ENCODE measurements at regions not wholly inside any gene's neighbourhood (a gene's known extent, or its start where the extent isn't known, plus 50 kb on each side); places are given as distances from the start of the nearest gene placed in this dataset.

GRCh38 chr14:87001333-87001732 lies 991.6 kb downstream of the GALC start:
- no peak for DNase-seq (ENCODE audit: low read depth, low spot score)

GRCh38 chr14:87000081-87000480 lies 992.9 kb downstream of the GALC start:
- no peak for DNase-seq (ENCODE audit: low read depth, low spot score)

DNA sequence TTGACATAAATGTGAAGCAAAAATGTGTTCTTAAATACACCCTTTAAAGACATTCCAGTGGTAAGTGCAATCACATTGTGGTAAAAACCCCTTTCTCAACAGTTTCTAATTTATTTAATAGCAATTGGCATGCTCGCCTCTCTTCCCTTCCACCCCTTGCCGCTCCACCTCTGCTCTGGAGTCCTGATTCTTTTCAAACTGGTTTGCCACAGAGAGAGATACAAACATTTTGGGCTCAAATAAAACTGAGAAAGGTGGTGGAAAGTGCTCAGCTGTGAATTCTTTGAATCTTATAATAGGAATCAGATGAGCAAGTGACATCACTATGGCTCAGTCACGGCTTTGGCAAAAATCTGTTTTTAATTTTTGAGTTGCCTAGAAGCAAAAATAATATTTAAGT lies 993.9 kb downstream of the GALC start:
- DNase-seq (ENCODE audit: low read depth, low spot score) = no peak

DNA sequence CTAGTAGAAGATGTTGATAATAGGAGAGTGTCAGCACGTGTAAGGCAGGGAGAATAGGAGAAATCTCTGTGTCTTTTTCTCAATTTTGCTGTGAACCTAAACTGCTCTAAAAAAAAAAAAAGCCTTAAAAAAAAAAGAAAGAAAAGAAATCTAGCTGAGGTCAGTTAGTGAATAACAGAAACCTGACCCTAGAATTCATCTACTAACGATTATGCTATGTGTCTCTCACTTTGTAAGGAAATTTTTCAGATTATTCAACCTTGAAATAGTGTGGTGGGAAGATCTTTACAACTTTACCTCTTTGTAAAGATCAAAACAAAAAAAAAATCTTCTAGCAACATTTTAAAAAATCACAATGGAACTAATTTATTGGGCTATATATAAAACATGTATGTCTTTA lies 995.7 kb downstream of the GALC start:
- DNase-seq (ENCODE audit: low read depth, low spot score) = no peak

DNA sequence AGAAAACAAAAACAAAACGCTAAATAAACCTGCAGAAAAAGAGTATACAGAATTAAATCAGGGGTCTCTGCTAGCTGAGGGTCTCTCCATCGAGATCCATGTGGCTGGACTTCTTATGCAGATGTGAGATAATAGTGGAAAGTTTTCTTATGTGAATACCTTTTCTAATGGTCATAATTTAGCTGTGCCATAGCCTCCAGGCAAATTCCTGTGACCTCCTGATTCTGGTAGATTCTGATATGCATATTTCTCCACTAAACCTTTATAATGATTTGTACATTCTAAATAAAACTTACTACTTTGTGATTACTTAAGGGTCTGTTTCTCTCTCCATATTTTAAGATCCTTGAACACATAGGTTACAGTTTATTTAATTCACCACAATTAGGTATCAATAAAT lies 1002.6 kb downstream of the GALC start:
- DNase-seq (ENCODE audit: low read depth, low spot score) = no peak

DNA sequence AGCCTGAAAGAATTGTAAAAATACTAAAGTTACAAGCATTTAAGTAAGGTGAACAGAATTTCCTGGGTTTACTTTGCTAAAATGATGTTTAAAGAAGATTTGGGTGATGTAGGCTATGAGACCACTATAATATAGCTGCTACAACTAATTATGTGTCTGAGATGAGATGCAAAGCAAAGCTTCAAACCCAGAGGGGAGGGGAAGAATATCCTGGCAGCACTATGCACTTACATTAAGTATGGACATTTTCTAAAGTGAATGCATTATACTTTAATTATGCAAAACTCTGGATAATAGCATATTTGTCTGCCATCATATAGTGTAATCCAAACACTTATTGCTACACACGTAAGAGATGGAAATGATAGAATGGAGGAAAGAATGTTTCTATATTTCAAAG lies 1003.7 kb downstream of the GALC start:
- no peak for DNase-seq (ENCODE audit: low read depth, low spot score)

- no peak for DNase-seq (ENCODE audit: low read depth, low spot score)
Measured at GRCh38 chr14:86987966-86988365, 1005.0 kb downstream of the GALC start.

DNA sequence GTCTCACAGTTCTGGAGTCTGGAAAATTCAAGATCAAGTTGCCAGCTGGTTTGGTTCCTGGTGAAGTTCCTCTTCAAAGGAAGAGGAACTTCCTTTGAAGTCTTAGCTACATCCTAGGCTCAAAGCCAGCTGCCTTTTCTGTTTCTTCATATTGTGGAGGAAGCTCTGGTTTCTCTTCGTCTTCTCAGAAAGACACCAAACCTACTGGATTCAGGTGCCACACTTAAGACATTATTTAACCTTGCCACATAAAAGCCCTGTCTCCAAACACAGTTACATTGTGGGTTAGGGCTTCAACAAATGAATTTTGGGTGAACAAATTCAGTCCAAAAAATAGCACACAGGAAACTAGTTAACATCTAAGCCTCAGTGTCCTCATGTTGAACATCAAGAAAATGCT lies 1019.8 kb downstream of the GALC start:
- no peak for DNase-seq (ENCODE audit: low read depth, low spot score)

DNA sequence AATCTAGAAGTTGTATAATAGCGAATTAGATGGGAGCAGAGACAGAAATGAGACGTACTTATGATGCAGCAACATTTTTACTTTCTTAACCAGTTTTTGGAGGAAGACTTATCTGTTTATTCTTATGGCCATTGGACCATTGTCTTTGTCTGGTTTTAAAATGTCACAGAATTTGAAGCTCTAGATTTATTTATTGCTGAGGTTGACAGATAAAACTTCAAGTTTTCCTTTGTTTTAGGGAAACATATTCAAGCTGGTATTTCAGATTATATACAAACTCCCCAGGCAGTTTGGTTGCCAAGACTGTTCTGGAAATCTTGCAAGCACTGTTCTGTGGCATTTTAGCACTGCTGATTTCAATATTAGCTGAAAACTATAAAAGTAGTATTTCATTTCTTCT lies 1021.7 kb downstream of the GALC start:
- no peak for DNase-seq (ENCODE audit: low read depth, low spot score)

DNA sequence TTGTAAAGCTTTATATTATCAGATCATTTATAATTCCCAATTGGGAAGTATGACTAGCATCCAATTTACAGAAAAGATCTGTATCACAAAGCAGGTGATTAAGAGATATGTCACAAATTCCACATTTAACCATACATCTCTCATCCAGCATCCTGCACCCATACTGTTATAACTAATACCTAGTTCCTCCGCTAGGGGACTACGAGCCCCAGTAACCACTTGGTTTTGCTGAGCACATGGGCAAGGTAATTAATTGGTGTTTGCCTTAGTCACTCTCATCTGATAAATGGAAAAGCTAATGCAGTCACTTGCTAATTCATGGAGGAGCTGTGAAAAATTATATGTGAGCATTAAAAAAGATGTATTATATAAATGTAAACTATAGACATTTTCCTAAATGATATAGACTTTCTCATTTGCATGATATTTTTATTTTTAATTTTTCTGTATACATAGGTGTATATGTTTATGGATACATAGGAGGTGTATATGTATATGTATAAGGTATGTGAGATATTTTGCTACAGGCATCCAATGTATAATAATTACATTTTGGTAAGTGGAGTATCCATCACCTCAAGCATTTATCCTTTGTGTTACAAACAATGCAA lies 1031.8 kb downstream of the GALC start:
- DNase-seq (ENCODE audit: low read depth, low spot score) = peak; percentile 2

- no peak for DNase-seq (ENCODE audit: low read depth, low spot score)
Measured at GRCh38 chr14:86955771-86956354, 1037.1 kb downstream of the GALC start.

DNA sequence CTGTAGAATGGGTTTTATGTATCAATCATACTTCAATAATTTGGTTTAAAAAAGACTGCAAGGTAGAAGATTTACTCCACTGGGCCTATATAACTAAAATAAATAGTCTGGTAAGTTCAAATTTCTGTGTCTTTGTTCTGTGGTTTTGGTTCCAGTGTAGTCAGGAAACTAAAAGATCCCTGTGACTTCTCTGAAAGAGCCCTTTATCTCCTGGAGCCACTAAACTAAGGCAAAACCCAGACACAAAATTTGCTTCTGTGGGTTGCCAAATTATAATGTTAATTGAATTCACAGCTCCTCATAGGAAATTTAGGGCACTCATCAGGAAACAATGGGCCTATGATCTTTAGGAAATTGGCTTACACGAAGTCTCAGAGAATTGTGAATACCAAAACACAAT lies 1038.4 kb downstream of the GALC start:
- no peak for DNase-seq (ENCODE audit: low read depth, low spot score)

- DNase-seq (ENCODE audit: low read depth, low spot score) = no peak
Measured at GRCh38 chr14:86946446-86946845, 1046.5 kb downstream of the GALC start.

- DNase-seq (ENCODE audit: low read depth, low spot score) = no peak
Measured at GRCh38 chr14:86944434-86944833, 1048.5 kb downstream of the GALC start.

DNA sequence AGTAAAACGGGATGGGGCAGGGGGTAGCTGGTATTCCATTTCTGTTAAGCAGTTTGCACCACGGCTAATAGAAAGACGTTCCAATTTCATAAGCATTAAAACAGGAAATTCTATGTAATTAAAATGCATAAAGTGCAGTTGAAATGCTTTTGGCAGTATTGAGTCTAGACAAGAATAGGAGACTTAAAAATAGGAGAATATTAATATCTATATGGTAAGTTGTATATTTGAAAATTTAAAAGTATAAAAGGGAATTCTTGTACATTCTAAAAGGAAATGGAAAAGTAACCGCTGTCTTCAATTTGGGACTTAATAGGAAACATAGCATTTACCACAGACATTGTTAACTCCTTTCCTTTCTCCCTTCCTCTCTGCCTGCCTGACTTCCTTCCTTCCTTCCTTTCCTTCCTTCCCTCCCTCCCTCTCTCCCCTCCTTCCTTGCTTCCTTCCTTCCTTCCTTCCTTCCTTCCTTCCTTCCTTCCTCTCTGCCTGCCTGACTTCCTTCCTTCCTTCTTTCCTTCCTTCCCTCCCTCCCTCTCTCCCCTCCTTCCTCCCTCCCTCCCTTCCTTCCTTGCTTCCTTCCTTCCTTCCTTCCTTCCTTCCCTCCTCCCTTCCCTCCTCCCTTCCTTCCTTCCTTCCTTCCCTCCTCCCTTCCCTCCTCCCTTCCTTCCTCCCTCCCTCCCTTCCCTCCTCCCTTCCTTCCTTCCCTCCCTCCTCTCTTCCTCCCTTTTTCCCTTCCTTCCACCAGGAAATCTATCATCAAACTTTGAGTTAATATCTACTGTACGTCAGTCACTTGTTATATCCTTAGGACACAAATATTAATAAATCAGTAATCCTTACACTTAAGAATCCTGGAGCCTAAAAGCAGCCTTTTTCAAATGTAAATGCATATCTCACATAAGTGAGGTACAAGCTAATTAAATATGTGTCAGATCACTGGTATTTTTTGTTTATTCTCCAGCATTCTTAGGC lies 1049.3 kb downstream of the GALC start:
- DNase-seq (ENCODE audit: low read depth, low spot score) = no peak

DNA sequence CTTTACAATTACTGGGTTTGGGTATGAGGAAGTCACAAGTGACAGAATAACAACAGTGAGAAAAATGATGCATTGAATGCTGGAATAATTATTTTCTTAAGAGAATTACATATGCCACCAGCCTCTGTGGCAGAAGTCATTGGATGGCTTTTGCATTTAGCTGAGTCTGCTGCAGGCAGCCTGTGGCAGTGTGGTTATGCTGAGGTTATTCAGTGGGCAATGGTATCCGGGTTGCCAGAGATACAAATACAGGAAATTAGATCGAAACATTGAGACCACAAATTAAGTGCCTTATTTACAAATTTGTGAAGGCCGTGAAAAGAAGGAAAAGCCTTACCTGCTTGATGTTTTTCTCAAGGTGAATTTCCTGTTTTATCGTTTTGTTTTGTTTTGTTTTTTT lies 1050.0 kb downstream of the GALC start:
- DNase-seq (ENCODE audit: low read depth, low spot score) = no peak

GRCh38 chr14:86940106-86940505 lies 1052.9 kb downstream of the GALC start:
- no peak for DNase-seq (ENCODE audit: low read depth, low spot score)

- no peak for DNase-seq (ENCODE audit: low read depth, low spot score)
Measured at GRCh38 chr14:86938320-86938719, 1054.7 kb downstream of the GALC start.

DNA sequence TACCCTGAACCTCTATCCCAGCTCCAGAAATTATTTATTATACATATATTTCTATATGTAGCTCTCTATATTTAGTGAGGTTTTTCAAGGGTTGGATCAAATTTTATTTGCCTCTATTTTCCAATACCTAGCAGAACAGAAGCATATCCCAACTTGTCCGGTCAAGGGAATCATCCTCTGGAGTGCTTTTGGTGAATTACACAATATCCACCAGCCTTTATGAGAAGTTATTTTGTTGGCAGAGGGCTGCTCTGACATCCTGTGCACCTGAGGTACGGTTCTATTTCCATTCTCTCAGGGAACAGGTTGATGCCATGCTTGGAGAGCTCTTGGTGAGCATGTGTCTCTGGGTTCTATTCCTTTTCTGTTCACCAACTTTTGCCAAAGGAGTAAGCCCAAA lies 1056.4 kb downstream of the GALC start:
- DNase-seq (ENCODE audit: low read depth, low spot score) = no peak

DNA sequence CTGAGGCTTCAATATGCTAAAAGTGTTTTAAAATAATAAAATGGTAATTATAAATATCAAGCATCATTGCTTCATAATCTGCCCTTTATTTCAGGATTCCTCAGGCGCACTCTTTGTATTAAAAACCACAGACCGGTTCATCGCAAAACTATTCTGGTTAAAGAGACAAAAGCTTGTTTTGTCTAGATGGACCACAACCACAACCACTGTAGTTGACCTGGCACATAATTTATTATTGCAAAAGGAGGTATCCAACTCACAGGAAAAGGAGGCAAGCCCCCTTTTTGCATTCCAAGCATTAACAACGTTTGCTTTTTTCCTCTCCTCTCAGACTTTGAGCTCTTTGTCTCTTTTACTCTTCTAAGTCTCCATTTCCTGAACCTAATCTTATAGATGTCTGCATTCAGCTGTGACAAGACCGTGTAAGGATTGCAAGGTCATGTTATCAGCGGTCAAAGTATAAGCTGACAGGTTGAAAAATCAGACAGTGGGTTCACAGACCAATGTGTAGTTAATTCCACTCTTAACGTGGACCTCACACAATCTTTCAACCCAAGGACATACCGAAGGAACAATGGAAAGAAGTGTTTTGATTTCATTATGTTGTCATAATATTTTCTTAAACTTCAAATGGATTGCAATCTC lies 1057.6 kb downstream of the GALC start:
- peak; percentile 68 for DNase-seq (ENCODE audit: low read depth, low spot score)

DNA sequence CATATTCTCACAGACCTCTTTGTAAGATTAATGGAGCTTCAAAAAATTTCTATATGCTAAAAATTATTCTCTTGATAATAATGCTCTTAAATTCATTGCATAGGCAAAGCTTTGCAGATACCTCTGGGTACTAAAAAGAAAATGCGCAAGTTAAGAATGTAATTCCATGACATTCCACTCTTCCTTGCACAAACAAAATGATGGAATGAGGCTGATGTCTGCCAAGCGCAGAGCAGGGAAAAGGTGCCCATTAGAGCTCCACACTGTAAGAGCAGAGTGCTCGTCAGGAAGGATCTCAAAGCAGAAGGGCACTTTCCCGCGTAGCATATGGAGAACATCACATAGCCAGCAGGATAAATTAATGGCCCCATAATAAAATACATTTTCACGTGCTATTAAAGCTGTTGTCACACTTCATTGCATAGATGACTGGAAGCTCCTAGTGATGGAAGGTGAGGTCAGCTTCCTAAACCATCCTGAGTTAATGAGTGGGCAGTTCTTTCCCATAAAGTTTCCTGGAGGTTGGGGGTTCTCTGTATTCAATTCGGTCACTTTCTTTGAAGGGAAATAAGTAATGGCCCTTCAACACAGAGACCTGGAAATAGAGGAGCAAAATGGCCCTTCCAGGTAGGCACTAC lies 1058.9 kb downstream of the GALC start:
- DNase-seq (ENCODE audit: low read depth, low spot score) = peak; percentile 5

DNA sequence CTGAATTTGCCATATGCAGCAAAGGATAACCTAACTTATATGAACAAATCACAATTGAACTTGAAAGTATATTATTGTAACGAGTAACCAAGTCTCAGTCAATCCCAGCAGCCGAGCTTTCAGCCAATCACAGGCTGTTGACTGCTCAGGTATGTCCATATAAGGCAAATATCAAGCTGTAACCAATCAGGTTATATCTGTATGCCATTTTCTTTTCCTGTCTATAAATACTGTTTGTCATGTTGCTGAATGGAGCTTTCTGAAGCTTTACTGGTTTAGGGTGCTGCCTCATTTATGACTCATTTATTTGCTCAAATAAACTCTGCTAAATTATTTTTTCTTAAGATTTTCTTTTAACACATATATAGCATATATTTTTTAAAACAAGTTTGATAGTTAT lies 1059.5 kb downstream of the GALC start:
- DNase-seq (ENCODE audit: low read depth, low spot score) = peak; percentile 2

Data from astrocyte of the hippocampus (primary cell).